GM21576 (cell line): ENCODE measurements at regions not wholly inside any gene's neighbourhood (a gene's known extent, or its start where the extent isn't known, plus 50 kb on each side); places are given as distances from the start of the nearest gene placed in this dataset.
"Not testable (repeated sequence)": the region's sequence is repeated elsewhere in the genome, so short reads cannot be mapped to it uniquely, and the experiment has no call there.

Experiments
- ATAC-seq: cut with Tn5 transposase; IDR thresholded peaks from one replicate; pipeline ENCODE4 v1.9.1; 2021; ENCODE audit warnings: mild to moderate bottlenecking, moderate library complexity; ENCODE audit not compliant: unreplicated experiment

- no peak for ATAC-seq
Observed at GRCh38 chr18:41071826-41072225, 883.2 kb upstream of the PIK3C3 start.

- ATAC-seq = no peak
Observed at GRCh38 chr18:41069167-41069566, 885.9 kb upstream of the PIK3C3 start.

DNA sequence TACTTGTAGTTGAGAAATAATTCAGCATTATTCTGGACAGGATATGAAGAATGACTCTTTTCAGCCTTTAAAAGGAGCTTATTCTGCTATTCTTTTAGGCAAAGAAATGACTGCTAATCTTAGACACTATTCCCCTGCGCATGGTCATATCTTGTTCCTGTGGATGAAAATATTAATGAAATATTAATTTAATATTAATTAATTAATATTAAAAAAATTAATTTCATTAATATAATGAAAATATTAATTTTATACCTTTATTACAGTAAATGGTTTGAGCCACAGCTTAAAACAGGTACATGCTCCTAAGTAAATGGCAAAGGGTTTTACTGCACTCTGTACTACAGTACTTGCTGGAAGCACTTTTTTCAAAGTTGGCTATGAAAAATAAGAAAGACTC, 890.1 kb upstream of the PIK3C3 start:
- ATAC-seq = no peak

- ATAC-seq = no peak
Observed at GRCh38 chr18:41060967-41061366, 894.1 kb upstream of the PIK3C3 start.

- ATAC-seq = no peak
Observed at GRCh38 chr18:41059126-41059415, 896.0 kb upstream of the PIK3C3 start.

DNA sequence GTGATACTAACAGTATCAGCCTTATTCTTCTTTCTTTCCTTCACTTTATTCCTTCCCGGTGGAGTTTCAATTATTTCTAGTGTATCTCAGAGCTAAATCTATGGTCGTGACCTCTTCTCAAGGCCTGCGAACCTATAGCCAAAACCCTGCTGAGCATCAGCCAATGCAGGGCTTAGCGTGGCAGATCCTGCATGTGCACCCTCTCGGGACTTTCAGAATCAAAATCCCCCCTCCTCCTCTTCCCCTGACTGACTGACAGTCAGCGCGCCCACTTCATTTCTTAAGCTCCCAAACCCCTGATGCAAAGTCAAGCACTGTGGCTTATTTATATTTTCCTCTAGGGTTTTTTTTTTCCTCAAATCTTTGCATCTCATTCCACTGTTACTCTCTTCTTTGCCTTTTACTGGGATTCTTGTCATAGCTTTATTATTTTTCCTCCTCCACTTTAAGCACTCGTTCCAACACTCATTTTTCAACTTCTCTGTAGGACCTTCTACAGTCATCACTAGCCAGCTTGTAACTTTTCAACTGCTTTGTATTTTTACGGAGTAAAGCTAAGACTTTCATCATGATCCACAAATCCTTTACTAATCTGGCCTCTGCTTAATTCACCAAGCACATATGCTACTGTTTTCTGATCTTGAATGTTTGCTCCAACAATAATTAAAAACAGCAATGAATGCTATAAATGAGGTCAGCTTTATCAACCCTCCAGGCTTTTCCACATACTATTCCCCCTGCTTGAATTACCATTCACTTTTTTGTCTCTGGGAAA, 896.5 kb upstream of the PIK3C3 start:
- ATAC-seq = no peak

- no peak for ATAC-seq
Observed at GRCh38 chr18:41052625-41053024, 902.4 kb upstream of the PIK3C3 start.

- ATAC-seq = not testable (repeated sequence)
Observed at GRCh38 chr18:41046250-41046649, 908.8 kb upstream of the PIK3C3 start.

- ATAC-seq = no peak
Observed at GRCh38 chr18:41043876-41044275, 911.2 kb upstream of the PIK3C3 start.

GRCh38 chr18:41042866-41043265, 912.2 kb upstream of the PIK3C3 start:
- ATAC-seq = no peak

DNA sequence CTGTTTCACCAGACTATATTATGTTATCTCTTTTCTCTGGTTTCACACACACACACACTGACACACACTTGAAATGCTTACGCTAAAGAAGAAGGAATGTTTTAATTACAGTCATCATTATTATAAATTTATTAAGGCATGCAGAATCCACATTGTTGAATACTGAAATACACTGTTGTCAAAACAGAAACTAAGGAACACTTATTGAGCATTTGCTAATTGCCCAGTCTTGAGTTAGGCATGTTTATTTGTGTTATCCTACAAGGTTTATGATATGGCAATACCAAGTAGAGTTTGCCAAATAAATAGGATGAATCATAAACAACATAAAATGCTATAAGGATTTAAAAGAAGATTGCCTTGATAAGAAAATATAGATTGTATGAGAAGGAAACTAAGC, 917.0 kb upstream of the PIK3C3 start:
- no peak for ATAC-seq

DNA sequence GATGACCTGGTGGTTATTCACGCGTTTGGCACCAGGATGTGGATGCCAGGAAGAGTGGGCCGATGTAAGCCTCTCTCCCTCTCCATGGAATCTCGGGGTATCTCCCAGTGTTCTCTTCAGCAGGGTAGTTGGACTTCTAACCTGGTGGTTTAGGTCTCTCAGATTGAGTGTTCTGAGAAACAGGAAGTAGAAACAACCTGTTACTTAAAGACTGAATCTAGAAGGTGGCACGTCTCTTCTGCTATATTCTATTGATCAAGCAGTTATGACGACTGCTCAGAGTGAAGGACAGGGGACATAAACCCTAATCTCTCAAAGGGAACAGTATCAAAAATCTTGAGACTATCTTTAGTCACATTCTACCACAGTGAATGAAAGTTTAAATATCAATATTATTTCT, 918.7 kb upstream of the PIK3C3 start:
- no peak for ATAC-seq

DNA sequence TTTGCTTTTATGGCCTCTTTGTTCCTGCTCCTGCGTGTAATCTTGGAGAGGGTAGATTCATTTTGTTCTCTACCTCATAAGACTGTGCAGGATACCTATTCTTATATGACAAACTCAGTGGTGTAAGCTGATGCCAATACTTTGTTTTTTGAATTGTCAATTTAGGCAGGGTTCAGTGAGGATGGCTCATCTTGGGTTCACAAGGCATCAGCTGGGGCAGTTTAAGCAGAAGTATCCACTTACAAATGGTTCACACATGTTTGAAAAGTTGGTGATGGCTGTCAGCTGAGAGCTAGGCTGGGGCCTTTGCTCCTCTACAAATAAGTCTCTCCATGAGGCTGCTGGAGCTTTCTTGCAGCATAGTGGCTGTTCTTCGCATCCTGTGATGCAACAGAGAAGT, 920.6 kb upstream of the PIK3C3 start:
- no peak for ATAC-seq

GRCh38 chr18:41025666-41026065, 929.4 kb upstream of the PIK3C3 start:
- ATAC-seq = no peak

DNA sequence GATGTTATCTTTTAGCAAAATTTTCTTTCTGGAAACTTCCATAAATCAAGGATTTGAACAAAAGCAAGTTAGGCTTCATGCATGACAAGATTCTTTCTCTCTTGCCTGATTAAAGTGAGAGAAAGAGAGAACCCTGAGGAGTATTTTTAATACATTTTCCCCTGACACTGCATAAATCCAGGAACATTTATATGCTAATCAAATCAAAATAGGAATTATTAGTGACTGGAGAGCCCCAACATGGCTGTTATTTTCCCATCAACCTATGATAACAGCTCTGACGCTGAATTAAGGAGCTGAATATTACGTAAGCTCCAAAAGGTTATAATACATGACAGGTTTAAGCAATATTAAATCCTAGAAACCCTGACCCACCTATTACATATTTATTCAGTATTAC, 930.2 kb upstream of the PIK3C3 start:
- no peak for ATAC-seq

GRCh38 chr18:41022484-41022883, 932.5 kb upstream of the PIK3C3 start:
- ATAC-seq = no peak

GRCh38 chr18:41021089-41021488, 933.9 kb upstream of the PIK3C3 start:
- no peak for ATAC-seq

DNA sequence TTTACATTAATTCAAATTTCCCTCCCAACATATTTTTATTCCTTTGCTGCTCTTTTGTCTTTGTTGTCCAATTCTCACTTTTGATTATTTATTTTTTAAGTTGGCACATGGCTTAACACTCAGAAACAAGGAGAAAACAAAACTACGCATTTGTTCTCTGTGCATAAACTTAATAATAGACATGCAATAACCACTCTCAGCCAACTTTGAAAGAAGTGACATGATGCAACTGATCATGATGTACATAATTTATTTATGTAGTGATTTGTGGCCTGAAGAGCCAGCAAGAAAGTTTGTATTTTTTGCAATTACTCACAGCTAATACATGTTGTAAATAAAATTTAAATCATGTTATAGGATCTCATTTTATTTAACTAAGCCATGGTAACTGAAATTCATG, 942.8 kb upstream of the PIK3C3 start:
- no peak for ATAC-seq

DNA sequence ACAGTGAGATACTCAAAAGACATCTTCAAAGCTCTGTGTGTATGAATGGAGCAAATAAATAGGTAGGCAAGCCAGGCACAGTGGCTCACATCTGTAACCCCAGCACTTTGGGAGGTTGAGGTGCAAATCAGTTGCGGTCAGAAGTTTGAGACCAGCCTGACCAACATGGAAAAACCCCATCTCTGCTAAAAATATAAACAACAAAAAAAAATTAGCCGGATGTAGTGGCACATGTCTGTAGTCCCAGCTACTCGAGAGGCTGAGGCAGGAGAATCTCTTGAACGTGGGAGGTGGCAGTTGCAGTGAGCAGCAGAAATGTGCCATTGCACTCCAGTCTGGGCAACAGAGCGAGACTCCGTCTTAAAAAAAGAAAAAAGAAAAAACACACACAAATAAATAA, 945.1 kb upstream of the PIK3C3 start:
- no peak for ATAC-seq

- ATAC-seq = no peak
Observed at GRCh38 chr18:41004324-41004723, 950.7 kb upstream of the PIK3C3 start.

GRCh38 chr18:40995529-40995928, 959.5 kb upstream of the PIK3C3 start:
- no peak for ATAC-seq

DNA sequence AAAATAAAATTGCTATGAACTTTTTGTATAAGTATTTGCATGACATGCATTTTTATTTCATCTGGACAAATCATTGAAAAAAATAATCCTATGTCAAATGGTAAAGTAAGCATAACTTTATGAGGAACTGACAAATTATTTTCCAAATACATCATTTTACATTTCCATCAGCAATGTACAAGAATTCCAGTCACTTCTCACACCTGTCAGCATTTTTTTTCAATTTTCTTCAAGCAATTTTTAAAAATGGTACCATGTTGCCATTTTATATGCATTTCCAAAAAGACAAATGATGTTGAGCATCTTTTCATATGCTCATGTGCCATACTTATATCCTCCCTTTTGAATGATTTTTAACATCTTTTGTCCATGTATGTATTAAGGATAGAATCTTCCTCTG, 961.7 kb upstream of the PIK3C3 start:
- ATAC-seq = no peak

DNA sequence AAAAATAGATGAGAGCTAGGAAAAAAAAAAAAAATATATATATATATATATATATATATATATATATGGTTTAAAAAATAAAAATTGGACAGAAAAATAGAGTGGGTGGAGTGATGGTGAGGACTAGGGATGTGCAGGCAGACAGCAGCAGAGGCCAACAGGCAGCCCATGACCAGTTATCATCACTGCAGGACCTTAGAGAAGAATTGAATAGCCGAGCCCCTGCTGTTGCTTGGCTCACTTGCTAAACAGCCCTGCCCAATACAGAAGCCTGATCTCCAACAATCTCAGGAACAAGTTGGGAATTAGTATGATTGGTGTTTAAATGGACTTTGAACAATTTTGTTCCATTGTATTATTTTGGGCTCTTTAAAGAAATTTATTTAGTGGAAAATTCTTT, 967.5 kb upstream of the PIK3C3 start:
- no peak for ATAC-seq
